ENCODE measurements at regions not wholly inside any gene's neighbourhood (a gene's known extent, or its start where the extent isn't known, plus 50 kb on each side); places are given as distances from the start of the nearest gene placed in this dataset.

- TF ChIP-seq CTCF (conservative IDR thresholded peaks at IDR 0.05): no peak
- no peak overlapping the region for H3K27ac ChIP-seq
Observed at GRCh38 chr21:26756491-26757159, 88.6 kb downstream of the ADAMTS1 start.

- no peak for TF ChIP-seq CTCF (conservative IDR thresholded peaks at IDR 0.05)
- H3K27ac ChIP-seq: no peak overlapping the region
Observed at GRCh38 chr21:26754853-26755252, 90.4 kb downstream of the ADAMTS1 start.

GRCh38 chr21:26753822-26754221 lies 91.4 kb downstream of the ADAMTS1 start:
- no peak overlapping the region for H3K27ac ChIP-seq
- no peak for TF ChIP-seq CTCF (conservative IDR thresholded peaks at IDR 0.05)

GRCh38 chr21:26752849-26753248 lies 92.4 kb downstream of the ADAMTS1 start:
- TF ChIP-seq CTCF (conservative IDR thresholded peaks at IDR 0.05): no peak
- H3K27ac ChIP-seq: no peak overlapping the region

- no peak overlapping the region for H3K27ac ChIP-seq
- no peak for TF ChIP-seq CTCF (conservative IDR thresholded peaks at IDR 0.05)
Observed at GRCh38 chr21:26751305-26751704, 93.9 kb downstream of the ADAMTS1 start.

- H3K27ac ChIP-seq: no peak overlapping the region
- TF ChIP-seq CTCF (conservative IDR thresholded peaks at IDR 0.05): no peak
Observed at GRCh38 chr21:26748066-26748465, 97.1 kb downstream of the ADAMTS1 start.

GRCh38 chr21:26747216-26747615 lies 98.0 kb downstream of the ADAMTS1 start:
- TF ChIP-seq CTCF (conservative IDR thresholded peaks at IDR 0.05): no peak
- H3K27ac ChIP-seq: no peak overlapping the region

Measured in VCaP (cell line).